COR-L47 (cell line): ENCODE measurements at regions not wholly inside any gene's neighbourhood (a gene's known extent, or its start where the extent isn't known, plus 50 kb on each side); places are given as distances from the start of the nearest gene placed in this dataset.

Experiments used
- DNase-seq: peaks from one replicate; lab custom pipeline; 2025; lab: John Stamatoyannopoulos, UW

DNA sequence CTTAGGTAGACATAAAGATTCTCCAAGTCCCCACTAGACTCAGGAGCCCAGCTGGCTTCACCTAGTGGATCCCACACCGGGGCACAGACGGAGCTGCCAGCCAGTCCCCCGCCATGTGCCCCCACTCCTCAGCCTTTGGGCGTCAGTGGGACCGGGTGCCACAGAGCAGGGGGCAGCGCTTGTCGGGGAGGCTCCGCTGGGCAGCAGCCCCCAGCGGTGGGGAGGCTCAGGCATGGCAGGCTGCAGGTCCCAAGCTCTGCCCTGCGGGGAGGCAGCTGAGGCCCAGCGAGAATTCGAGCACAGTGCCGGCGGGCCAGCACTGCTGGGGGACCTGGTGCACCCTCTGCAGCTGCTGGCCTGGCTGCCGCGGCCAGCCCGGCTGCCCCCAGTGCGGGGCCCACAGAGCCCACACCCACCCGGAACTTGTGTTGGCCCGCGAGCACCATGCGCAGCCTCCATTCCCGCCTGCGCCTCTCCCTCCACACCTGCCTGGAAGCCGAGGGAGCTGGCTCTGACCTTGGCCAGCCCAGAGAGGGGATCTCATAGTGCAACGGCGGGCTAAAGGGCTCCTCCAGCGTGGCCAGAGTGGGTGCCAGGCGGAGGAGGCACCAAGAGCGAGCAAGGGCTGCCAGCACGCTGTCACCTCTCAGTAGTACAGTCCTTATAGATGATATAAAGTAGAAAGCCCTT is 390.7 kb downstream of the PLK2 start:
- no peak for DNase-seq

- no peak for DNase-seq
Observed at GRCh38 chr5:58066557-58066956, 393.3 kb downstream of the PLK2 start.

DNA sequence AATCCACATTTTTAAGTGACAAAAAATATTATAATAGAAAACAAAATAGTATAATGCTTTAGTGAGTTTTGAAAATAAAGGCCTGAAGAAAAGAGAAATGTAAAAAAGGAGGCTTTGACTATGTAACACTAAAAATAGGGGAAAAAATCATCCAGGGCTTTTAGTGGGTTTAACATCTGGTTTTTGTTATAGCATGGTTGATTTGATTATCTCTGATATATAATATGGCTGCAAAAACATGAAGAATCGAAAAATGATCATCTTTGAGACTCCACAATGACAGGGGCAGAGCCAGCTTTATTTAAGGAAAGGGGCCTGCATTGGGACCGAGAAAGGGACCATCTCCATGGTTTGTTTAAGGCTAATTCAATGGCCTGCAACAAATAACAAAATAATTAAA is 393.8 kb downstream of the PLK2 start:
- DNase-seq: no peak

DNA sequence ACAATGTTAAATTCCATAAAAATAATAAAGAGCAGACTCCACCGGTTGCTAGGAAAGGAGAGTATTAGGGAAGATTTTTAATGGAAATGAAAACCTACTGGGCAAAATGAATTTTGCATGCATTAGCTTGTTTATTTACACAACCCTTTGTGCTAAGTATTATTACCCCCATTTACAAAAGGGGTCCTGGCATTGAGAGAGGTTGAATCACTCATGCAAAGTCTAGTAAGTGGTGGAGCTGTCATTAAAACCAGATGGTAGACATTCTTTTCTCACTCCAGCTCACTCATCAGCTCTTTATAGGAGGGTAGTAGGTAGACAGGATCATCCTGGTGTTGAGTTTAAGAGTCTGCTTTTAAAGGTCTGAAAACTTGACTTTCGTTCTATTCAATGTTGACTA is 395.1 kb downstream of the PLK2 start:
- no peak for DNase-seq

GRCh38 chr5:58060996-58061395 is 398.9 kb downstream of the PLK2 start:
- no peak for DNase-seq

- no peak for DNase-seq
Observed at GRCh38 chr5:58057324-58057723, 402.6 kb downstream of the PLK2 start.

DNA sequence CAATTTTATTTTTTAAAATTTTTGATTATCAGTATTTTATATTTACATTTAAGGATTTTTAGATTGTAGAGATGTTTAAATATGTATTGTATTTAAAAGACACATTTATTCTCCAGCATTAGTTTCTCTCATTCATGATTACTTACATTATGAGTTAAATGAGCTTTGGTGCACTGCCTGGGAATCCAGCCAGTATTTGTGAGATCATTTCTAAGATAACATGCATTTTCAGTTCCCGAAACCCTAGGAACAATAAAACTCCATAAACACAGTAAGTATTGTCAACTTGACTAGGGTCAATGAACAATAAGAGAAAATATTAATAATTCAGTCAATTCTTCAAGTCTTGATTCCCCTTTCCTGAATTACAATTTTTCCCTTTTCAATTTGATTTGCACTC is 403.3 kb downstream of the PLK2 start:
- no peak for DNase-seq

DNA sequence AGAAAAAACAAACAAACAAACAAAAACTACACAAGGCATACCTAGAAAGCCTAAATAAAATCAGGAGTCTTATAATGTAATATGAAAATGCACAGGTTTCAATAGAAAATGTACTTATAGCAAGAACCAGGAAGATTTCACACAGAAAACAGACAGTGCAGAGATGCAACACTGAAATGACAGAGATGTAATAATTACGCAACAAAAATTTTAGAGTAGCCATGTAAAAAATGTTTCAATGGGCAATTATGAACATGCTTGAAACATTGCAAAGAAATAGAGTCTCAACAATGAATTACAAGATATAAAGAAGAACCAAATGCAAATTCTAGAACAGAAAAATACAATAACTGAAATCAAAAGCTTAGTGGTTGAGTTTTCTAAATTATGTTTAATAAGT is 405.9 kb downstream of the PLK2 start:
- no peak for DNase-seq

DNA sequence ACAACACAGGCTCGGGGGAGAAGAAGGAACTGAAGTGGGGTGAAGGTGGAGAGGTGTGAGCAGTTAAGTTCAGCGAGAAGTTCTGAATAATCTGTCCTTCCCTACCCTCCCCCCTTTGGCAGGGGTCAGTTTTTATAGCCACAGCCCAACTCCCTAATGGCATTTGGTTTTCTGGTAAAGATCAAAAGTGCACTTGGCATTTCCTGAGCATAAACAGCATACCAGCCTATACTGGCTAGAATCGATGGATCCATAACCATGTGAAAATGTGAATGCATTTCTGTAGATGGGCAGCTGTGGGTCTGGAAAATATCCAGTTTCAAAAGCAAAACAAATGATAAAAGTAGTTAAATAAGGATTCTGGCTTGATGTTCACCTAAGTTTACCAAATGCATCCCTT is 410.9 kb downstream of the PLK2 start:
- no peak for DNase-seq

- DNase-seq: no peak
Observed at GRCh38 chr5:58048185-58048925, 411.5 kb downstream of the PLK2 start.

DNA sequence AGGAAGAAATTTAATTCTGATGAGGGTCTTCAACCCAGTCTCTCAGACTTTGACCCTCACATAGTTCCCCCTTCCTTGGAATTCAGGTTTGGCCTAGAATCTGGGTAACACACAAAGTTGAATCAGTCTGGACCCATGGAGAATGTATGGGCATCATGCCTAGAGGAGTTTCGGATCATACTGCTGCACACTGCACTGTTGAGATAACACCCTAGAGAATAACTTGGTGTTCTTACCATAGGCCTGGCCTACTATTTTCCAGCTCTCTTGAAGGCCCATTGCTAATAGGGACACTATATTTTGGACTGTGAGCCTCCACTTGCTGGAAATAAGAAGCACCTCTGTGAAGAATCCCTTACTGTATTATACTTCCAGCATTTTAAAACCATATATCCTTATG is 413.5 kb downstream of the PLK2 start:
- no peak for DNase-seq

GRCh38 chr5:58044166-58044565 is 415.7 kb downstream of the PLK2 start:
- no peak for DNase-seq

DNA sequence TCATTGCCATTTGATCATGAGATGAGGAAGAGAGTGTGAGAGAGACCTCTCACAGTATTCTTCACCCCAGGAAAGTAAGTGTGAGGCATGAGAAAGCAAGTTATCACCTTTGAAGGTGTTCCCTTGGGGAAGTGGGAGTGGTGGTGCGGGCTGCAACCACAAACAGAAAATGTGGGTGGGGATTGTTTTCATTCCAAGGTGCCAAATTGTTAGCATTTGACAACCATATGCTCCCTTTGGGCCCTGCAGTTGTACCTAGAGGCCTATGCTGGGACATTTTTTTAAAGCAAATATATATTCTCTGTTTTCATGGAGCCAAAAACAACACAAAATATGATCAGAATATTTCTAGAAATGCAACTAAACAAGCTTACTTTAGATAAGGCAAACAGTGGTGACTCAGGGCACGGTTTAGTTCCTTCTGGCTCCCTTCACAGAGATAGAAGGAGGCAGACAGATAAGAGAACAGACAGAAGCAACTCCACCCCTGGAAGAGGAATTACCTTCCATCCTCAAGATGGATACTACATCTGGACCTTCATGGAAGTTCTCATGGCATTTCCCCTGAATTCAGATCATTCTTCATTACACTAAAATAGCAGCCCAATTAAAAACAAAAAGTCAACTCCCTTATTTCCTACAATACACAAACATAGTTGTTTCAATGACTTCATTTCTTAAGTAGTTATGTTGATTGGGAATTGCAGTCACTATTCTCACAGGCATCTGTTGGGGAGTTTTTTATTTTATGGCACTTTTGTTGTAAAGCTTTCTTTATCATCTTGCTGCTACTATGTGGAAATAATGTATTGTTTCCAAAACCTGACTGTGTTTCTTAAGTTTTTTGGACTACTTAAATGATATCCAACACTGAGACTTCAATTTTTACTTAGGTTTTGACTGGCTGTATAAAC is 416.6 kb downstream of the PLK2 start:
- no peak for DNase-seq

DNA sequence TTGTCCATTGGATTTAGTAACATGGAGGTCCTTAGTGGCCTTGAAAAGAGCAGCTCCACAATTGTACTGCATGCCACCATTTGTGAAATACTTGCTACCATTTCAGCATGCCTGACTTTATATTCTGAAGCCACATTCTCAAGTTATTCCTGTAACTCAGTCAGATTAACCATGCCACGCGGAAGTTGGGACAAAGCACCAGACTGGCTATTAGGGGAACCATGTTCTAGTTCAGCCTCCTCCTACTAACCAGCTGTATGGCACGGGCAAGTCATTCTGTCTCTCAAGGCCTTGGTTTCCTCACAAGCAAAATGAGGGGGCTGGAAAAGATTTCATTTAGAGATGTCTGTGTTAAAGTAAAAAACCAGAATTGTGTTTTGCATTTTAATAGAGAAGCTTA is 418.0 kb downstream of the PLK2 start:
- no peak for DNase-seq

DNA sequence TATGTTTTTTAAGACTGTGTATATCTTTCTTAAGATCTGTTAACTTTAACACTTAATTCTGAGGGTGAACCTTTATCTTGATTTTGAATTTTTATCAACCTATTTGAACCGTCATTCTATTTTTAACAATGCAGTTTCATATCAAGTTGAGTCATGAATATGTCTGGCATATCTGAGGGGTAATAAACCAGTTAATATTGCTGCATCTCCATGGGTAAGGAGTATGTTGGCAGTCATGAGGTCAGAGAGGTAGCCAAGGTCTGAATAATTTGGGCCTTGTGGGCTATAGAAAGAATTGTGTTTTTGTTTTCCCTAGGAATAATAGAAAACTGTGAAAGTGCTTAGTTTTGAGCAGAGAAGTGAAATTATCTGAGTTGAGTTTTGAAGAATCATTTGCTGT is 419.0 kb downstream of the PLK2 start:
- DNase-seq: no peak

- no peak for DNase-seq
Observed at GRCh38 chr5:58040044-58040443, 419.8 kb downstream of the PLK2 start.

DNA sequence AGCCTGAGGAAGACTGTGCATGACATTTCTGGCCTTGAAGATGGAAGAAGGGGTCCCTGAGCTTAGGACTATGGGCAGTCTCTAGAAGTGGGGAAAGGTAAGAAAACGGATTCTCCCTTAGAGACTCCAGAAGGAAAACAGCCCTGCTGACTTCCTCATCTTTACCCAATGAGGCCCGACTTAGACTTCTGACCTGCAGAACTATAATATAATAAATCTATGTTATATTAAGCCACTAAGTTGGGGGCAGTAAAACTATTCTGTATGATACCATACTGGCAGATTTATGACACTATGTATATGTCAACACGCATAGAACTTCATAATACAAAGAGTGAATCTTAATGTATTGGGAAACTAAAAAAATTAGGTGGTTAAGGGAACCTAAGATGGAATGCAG is 422.0 kb downstream of the PLK2 start:
- no peak for DNase-seq

DNA sequence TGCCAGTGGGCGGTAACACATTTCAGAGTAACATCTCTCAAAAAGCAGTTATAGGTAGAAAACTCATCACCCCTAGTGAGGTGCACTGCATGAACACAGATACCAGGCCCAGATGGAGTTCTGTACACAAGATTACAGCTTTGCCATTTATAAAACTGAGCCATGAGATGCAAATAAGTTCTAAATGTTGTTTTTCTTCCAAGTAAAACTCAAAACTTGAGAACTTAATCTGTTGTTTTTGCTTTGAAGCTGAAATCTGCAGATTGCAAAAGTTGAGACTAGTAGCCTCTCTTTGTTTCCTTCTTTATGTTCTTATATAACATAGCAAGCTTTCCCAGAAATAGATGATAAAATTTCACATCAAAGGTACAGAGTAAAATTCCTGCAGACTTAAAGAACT is 434.1 kb downstream of the PLK2 start:
- DNase-seq: no peak

GRCh38 chr5:58024151-58024550 is 435.7 kb downstream of the PLK2 start:
- DNase-seq: no peak

GRCh38 chr5:58022055-58022454 is 437.8 kb downstream of the PLK2 start:
- no peak for DNase-seq

DNA sequence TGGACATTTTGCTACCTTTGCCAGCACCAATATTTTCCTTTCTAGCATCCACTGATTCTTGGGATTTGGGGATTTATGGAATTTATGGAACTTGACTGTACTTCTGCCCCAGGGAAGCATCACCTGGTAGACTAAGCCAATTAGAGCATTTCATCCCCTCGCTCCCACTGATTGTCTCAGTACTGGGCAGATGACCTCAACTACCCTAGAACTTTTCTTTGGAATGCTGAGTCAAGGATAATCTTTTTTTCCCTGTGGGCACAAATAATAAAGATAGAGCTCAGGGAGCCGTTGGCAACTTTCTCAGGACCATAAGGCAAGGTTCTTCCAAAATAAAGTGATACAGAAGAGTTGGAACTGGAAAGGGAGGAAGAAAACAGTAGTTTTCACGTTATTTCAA is 438.4 kb downstream of the PLK2 start:
- DNase-seq: no peak

- DNase-seq: no peak
Observed at GRCh38 chr5:58019614-58020013, 440.3 kb downstream of the PLK2 start.

GRCh38 chr5:58018016-58018415 is 441.9 kb downstream of the PLK2 start:
- DNase-seq: no peak
